Tibial nerve (tissue), 3 donors: ENCODE measurements at regions not wholly inside any gene's neighbourhood (a gene's known extent, or its start where the extent isn't known, plus 50 kb on each side); places are given as distances from the start of the nearest gene placed in this dataset.

Source experiments
- CTCF ChIP-seq, 5 experiments: fragments of 200-600 bp in 3 of 5; fragments of 450-650 bp in 2 of 5; sonication (generic) in 3 of 5; IDR thresholded peaks; one replicate each; pipeline ENCODE4 v1.5.1; 2016 to 2019; ENCODE audit warnings: antibody characterized with exemption in 5 of 5, mild to moderate bottlenecking in 3 of 5, moderate library complexity in 2 of 5
- POLR2A ChIP-seq, 2 donors: fragments of 450-650 bp; IDR thresholded peaks; one replicate each; pipeline ENCODE4 v1.6.1; 2017; ENCODE audit warnings: antibody characterized with exemption in 2 of 2, mild to moderate bottlenecking in 2 of 2, moderate library complexity in 2 of 2

GRCh38 chr15:66855041-66855440, 153.0 kb downstream of the SMAD6 start:
- TF ChIP-seq CTCF (IDR thresholded peaks at IDR 0.05) = no peak
- no peak for TF ChIP-seq POLR2A (IDR thresholded peaks at IDR 0.05)
